H9 (cell line): ENCODE measurements at regions not wholly inside any gene's neighbourhood (a gene's known extent, or its start where the extent isn't known, plus 50 kb on each side); places are given as distances from the start of the nearest gene placed in this dataset.

Experiments
- DNase-seq: peaks from one replicate; pipeline ENCODE4 v3.0.0-alpha.2; 2017
- H2AFZ ChIP-seq: one replicate; pipeline ENCODE4 v1.6.1; 2013; ENCODE audit warnings: mild to moderate bottlenecking, low read length, control low read depth, moderate library complexity
- H2AK5ac ChIP-seq: 2 replicates; pipeline ENCODE4 v1.6.1; 2013; ENCODE audit warnings: low read length, control low read depth, mixed read lengths; ENCODE audit not compliant: insufficient read length
- H2BK120ac ChIP-seq: one replicate; pipeline ENCODE4 v1.6.1; 2013; ENCODE audit warnings: low read depth, mild to moderate bottlenecking, low read length, control low read depth, inconsistent platforms; ENCODE audit not compliant: poor library complexity, severe bottlenecking
- H2BK12ac ChIP-seq: 2 replicates; pipeline ENCODE4 v1.6.1; 2013; ENCODE audit warnings: low read length, control low read depth, mixed read lengths, low read depth; ENCODE audit not compliant: insufficient read length
- H2BK15ac ChIP-seq: 2 replicates; pipeline ENCODE4 v1.6.1; 2013; ENCODE audit warnings: low read depth, low read length, control low read depth
- H2BK20ac ChIP-seq: one replicate; pipeline ENCODE4 v1.6.1; 2013; ENCODE audit warnings: low read depth, mild to moderate bottlenecking, low read length, control low read depth, inconsistent platforms; ENCODE audit not compliant: poor library complexity, severe bottlenecking
- H2BK5ac ChIP-seq: 2 replicates; pipeline ENCODE4 v1.6.1; 2013; ENCODE audit warnings: low read length, control low read depth, mixed read lengths; ENCODE audit not compliant: insufficient read length
- H3K14ac ChIP-seq: 2 replicates; pipeline ENCODE4 v1.6.1; 2013; ENCODE audit warnings: low read length, control low read depth; ENCODE audit not compliant: insufficient read depth
- H3K18ac ChIP-seq: 2 replicates; pipeline ENCODE4 v1.6.1; 2013; ENCODE audit warnings: low read depth, mild to moderate bottlenecking, mixed read lengths, low read length, control low read depth; ENCODE audit not compliant: insufficient read length
- H3K23ac ChIP-seq: 2 replicates; pipeline ENCODE4 v1.6.1; 2013; ENCODE audit warnings: low read length, control low read depth, mixed read lengths, low read depth; ENCODE audit not compliant: insufficient read length
- H3K23me2 ChIP-seq: 2 replicates; pipeline ENCODE4 v1.6.1; 2013; ENCODE audit warnings: low read depth, mild to moderate bottlenecking, mixed read lengths, low read length, control low read depth; ENCODE audit not compliant: insufficient read length, poor library complexity, severe bottlenecking
- H3K27ac ChIP-seq: 2 replicates; pipeline ENCODE4 v1.5.1; 2013; ENCODE audit warnings: low read length, control low read depth, mixed read lengths, low read depth; ENCODE audit not compliant: insufficient read length
- H3K27me3 ChIP-seq: 2 replicates; pipeline ENCODE4 v1.6.1; 2013; ENCODE audit warnings: low read length, control low read depth, inconsistent platforms; ENCODE audit not compliant: insufficient read depth
- H3K4ac ChIP-seq: 2 replicates; pipeline ENCODE4 v1.6.1; 2013; ENCODE audit warnings: low read depth, mild to moderate bottlenecking, control low read depth, inconsistent platforms, low read length, moderate library complexity
- H3K4me1 ChIP-seq: 2 replicates; pipeline ENCODE4 v1.6.1; 2013; ENCODE audit warnings: low read length, control low read depth, inconsistent platforms; ENCODE audit not compliant: insufficient read depth
- H3K4me2 ChIP-seq: 2 replicates; pipeline ENCODE4 v1.6.1; 2013; ENCODE audit warnings: low read length, control low read depth, mixed read lengths; ENCODE audit not compliant: insufficient read length, insufficient read depth
- H3K56ac ChIP-seq: 2 replicates; pipeline ENCODE4 v1.6.1; 2013; ENCODE audit warnings: low read depth, mild to moderate bottlenecking, mixed read lengths, low read length, control low read depth; ENCODE audit not compliant: insufficient read length
- H3K79me1 ChIP-seq: 2 replicates; pipeline ENCODE4 v1.6.1; 2013; ENCODE audit warnings: low read depth, mild to moderate bottlenecking, moderate library complexity, low read length, control low read depth, inconsistent platforms; ENCODE audit not compliant: insufficient read depth, poor library complexity, severe bottlenecking
- H3K79me2 ChIP-seq: 2 replicates; pipeline ENCODE4 v1.6.1; 2013; ENCODE audit warnings: low read length, control low read depth, inconsistent platforms; ENCODE audit not compliant: insufficient read depth
- H3K9ac ChIP-seq: 2 replicates; pipeline ENCODE4 v1.6.1; 2013; ENCODE audit warnings: low read length, control low read depth, mixed read lengths; ENCODE audit not compliant: insufficient read length; ENCODE audit errors: extremely low read depth
- H3K9me3 ChIP-seq: one replicate; pipeline ENCODE4 v1.6.1; 2013; ENCODE audit warnings: low read depth, low read length, inconsistent platforms; ENCODE audit not compliant: control insufficient read depth
- H3T11ph ChIP-seq: one replicate; pipeline ENCODE4 v1.6.1; 2013; ENCODE audit warnings: mild to moderate bottlenecking, low read length, control low read depth, inconsistent platforms
- H4K20me1 ChIP-seq: one replicate; pipeline ENCODE4 v1.6.1; 2013; ENCODE audit not compliant: control insufficient read depth, insufficient read length, insufficient read depth
- H4K5ac ChIP-seq: 2 replicates; pipeline ENCODE4 v1.6.1; 2013; ENCODE audit warnings: low read depth, mild to moderate bottlenecking, mixed read lengths, low read length, control low read depth; ENCODE audit not compliant: insufficient read length
- H4K8ac ChIP-seq: replicated peaks from 2 replicates; pipeline ENCODE4 v1.6.1; 2013; ENCODE audit warnings: low read length, control low read depth, mixed read lengths, low read depth; ENCODE audit not compliant: insufficient read length
- H4K91ac ChIP-seq: 2 replicates; pipeline ENCODE4 v1.6.1; 2013; ENCODE audit warnings: low read depth, mild to moderate bottlenecking, moderate library complexity, mixed read lengths, low read length, control low read depth; ENCODE audit not compliant: insufficient read length
- H3K27ac Mint-ChIP-seq, 3 experiments: 2 replicates in 2 of 3; 3 replicates in 1 of 3; pipeline ENCODE4 v1.8.0; 2020 to 2021; ENCODE audit warnings: mixed read lengths in 3 of 3, mild to moderate bottlenecking in 1 of 3, moderate library complexity in 1 of 3
- H3K27me3 Mint-ChIP-seq: 2 replicates; pipeline ENCODE4 v1.8.0; 2021; ENCODE audit warnings: low read depth, mild to moderate bottlenecking, moderate library complexity, mixed read lengths
- H3K36me3 Mint-ChIP-seq, 3 experiments: 2 replicates in 2 of 3; 3 replicates in 1 of 3; pipeline ENCODE4 v1.8.0; 2020 to 2021; ENCODE audit warnings: low read depth in 3 of 3, mixed read lengths in 3 of 3; ENCODE audit not compliant: insufficient read depth in 1 of 3
- H3K4me1 Mint-ChIP-seq, 2 experiments: 2 replicates each; pipeline ENCODE4 v1.8.0; 2020; ENCODE audit warnings: mixed read lengths in 2 of 2
- H3K4me3 Mint-ChIP-seq, 2 experiments: 2 replicates in 1 of 2; 3 replicates in 1 of 2; pipeline ENCODE4 v1.8.0; 2020 to 2021; ENCODE audit warnings: mild to moderate bottlenecking in 2 of 2, mixed read lengths in 2 of 2, moderate library complexity in 1 of 2
- H3K9me3 Mint-ChIP-seq, 2 experiments: 2 replicates in 1 of 2; 3 replicates in 1 of 2; pipeline ENCODE4 v1.8.0; 2020; ENCODE audit warnings: mild to moderate bottlenecking in 2 of 2, mixed read lengths in 2 of 2, moderate library complexity in 1 of 2
- WGBS: extraction: QIAGEN DNeasy Blood & Tissue Kit; methylation state at CpG from one replicate; pipeline ENCODE4 v1.1.7; 2013; ENCODE audit warnings: missing lambda C conversion rate, low lambda C conversion rate, mixed read lengths; ENCODE audit not compliant: insufficient read length; ENCODE audit errors: extremely low coverage; 5-methylcytosine and 5-hydroxymethylcytosine counted together
- TF ChIP-seq, protein P1 (sequence below): fragments of 200-600 bp; sonication (generic); conservative IDR thresholded peaks from 3 replicates; pipeline ENCODE4 v1.8.0; 2021; ENCODE audit warnings: antibody characterized with exemption, mild to moderate bottlenecking

DNA sequence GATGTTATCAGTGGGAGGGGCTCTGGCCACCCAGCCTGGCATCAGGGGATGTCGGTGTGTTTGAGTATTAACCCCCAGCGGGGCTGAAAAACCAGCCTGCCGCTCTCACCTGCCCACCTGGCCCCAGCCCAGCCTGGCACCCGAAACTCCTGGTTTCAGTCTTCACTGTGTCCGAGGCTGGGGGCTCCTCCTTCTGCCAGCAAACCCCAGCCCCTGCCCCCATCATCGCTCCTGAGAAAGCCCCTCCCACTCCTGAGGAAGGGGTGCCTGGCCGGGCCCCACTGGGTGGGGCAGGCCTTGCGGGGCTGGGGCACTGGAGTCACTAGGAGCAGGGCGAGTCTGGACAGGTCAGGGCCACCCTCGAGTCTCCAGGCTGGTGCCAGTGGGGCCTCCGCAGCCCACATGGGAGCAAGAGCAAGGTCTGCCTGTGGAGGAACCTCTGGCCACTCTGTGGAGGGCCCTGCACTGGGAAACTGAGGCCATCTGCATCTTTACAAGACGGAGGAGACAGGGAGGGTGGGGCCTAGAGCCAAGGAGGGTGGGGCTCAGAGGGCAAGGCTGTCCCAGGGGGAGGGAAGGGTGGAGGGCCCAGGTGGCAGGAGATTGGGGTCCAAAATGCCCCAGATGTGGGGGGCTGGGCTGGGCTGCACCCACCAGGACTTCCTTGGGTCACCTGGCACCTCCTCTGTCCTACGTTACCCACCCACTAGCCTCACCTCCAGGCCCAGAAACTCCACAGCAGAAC, 51.5 kb upstream of the NOTCH1 start:
- no peak overlapping the region for H3K9ac ChIP-seq
- H4K5ac ChIP-seq: no peak overlapping the region
- H3K23ac ChIP-seq: no peak overlapping the region
- H3K18ac ChIP-seq: no peak overlapping the region
- DNase-seq: no peak
- no peak overlapping the region for H3K4me2 ChIP-seq
- no peaks in the 10 kb centered on the region for H3K23me2 ChIP-seq
- Mint-ChIP-seq H3K9me3 (peaks cover 0 to 13% of the 10 kb centered on the region in 2 experiments; a peak in 1 of 5 replicates), H3K4me3 (no peak overlapping the region), H3K27ac (no peak overlapping the region), H3K36me3 (peaks cover 0 to 7% (median 0%) of the 10 kb centered on the region in 3 experiments; a peak in 1 of 7 replicates), H3K27me3 (peaks cover 2% of the 10 kb centered on the region; the same call in 1 of the 2 replicates), H3K4me1 (peaks cover 10 to 29% of the 10 kb centered on the region in 2 experiments)
- no peak overlapping the region for H3K56ac ChIP-seq
- H3K27me3 ChIP-seq: no peaks in the 10 kb centered on the region
- H2BK20ac ChIP-seq: no peak overlapping the region
- H2BK15ac ChIP-seq: no peak overlapping the region
- H4K8ac ChIP-seq: no peak overlapping the region
- no peak overlapping the region for H3K27ac ChIP-seq
- no peak overlapping the region for H2BK120ac ChIP-seq
- no peaks in the 10 kb centered on the region for H3K9me3 ChIP-seq
- H3T11ph ChIP-seq: no peak overlapping the region
- no peak overlapping the region for H3K4ac ChIP-seq
- no peak overlapping the region; the same call in 1 of the 2 replicates for H3K14ac ChIP-seq
- H2BK5ac ChIP-seq: no peak overlapping the region
- H4K20me1 ChIP-seq: no peaks in the 10 kb centered on the region
- WGBS: no CpG with 5 or more reads among the region's 13 CpGs
- no peak overlapping the region for H2AFZ ChIP-seq
- no peaks in the 10 kb centered on the region for H3K79me1 ChIP-seq
- H3K79me2 ChIP-seq: no peaks in the 10 kb centered on the region
- no peaks in the 10 kb centered on the region for H3K4me1 ChIP-seq
- no peak overlapping the region for H4K91ac ChIP-seq
- TF ChIP-seq, protein P1, sequence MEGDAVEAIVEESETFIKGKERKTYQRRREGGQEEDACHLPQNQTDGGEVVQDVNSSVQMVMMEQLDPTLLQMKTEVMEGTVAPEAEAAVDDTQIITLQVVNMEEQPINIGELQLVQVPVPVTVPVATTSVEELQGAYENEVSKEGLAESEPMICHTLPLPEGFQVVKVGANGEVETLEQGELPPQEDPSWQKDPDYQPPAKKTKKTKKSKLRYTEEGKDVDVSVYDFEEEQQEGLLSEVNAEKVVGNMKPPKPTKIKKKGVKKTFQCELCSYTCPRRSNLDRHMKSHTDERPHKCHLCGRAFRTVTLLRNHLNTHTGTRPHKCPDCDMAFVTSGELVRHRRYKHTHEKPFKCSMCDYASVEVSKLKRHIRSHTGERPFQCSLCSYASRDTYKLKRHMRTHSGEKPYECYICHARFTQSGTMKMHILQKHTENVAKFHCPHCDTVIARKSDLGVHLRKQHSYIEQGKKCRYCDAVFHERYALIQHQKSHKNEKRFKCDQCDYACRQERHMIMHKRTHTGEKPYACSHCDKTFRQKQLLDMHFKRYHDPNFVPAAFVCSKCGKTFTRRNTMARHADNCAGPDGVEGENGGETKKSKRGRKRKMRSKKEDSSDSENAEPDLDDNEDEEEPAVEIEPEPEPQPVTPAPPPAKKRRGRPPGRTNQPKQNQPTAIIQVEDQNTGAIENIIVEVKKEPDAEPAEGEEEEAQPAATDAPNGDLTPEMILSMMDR: no peak
- H2BK12ac ChIP-seq: no peak overlapping the region
- H2AK5ac ChIP-seq: no peak overlapping the region
